ENCODE measurements at regions not wholly inside any gene's neighbourhood (a gene's known extent, or its start where the extent isn't known, plus 50 kb on each side); places are given as distances from the start of the nearest gene placed in this dataset.

- Histone ChIP-seq H3K27ac (ENCODE audit: extremely low read depth, low read depth, low read length) (no peak overlapping the region), H3K4me2 (ENCODE audit: insufficient read depth, low read length) (no peak overlapping the region), H3K27me3 (ENCODE audit: control insufficient read depth in 2 of 2, insufficient read depth in 2 of 2, low read length in 2 of 2) (no peaks in the 10 kb centered on the region), H3K9me1 (ENCODE audit: control insufficient read depth, insufficient read depth, low read length) (no peaks in the 10 kb centered on the region), H3K9me3 (replicated peaks; ENCODE audit: control insufficient read depth, insufficient read depth, low read depth, low read length) (no peaks in the 10 kb centered on the region), H2AFZ (ENCODE audit: low read depth, low read length) (no peak overlapping the region), H4K20me1 (replicated peaks; ENCODE audit: control insufficient read depth, insufficient read depth, low read length) (no peaks in the 10 kb centered on the region), H3K4me3 (no peak overlapping the region), H3K4me1 (replicated peaks in 1 of 2; ENCODE audit: control insufficient read depth in 2 of 2, insufficient read depth in 2 of 2, low read length in 2 of 2) (no peaks in the 10 kb centered on the region), H3K79me2 (ENCODE audit: control insufficient read depth, insufficient read depth, low read length) (no peaks in the 10 kb centered on the region), H3K36me3 (ENCODE audit: control insufficient read depth, insufficient read depth, low read length) (no peaks in the 10 kb centered on the region), H3K9ac (ENCODE audit: insufficient read depth in 1 of 2, low read depth in 2 of 2, low read length in 2 of 2) (no peak overlapping the region)
- in situ Hi-C loops (cut with MboI) (no loop called here), intact Hi-C loops (cut with micrococcal nuclease) (no loop called here)
- TF ChIP-seq TSC22D4 (tag; IDR thresholded peaks at IDR 0.05) (no peak), DDX20 (tag; IDR thresholded peaks at IDR 0.05; ENCODE audit: low read depth) (no peak), RNF2 (IDR thresholded peaks at IDR 0.05) (no peak), MLX (CRISPR knock-in tag; conservative IDR thresholded peaks at IDR 0.05) (no peak), ZNF699 (CRISPR knock-in tag; IDR thresholded peaks at IDR 0.05; ENCODE audit: insufficient replicate concordance) (no peak), PRPF4 (IDR thresholded peaks at IDR 0.05; ENCODE audit: insufficient read depth, low read depth, low read length, poor library complexity, severe bottlenecking) (no peak), GTF3C2 (IDR thresholded peaks at IDR 0.05; ENCODE audit: borderline replicate concordance, extremely low read depth, insufficient read length) (no peak), NFATC3 (IDR thresholded peaks at IDR 0.05) (no peak), BRCA1 (IDR thresholded peaks at IDR 0.05) (no peak), BRCA1 (CRISPR knock-in tag; IDR thresholded peaks at IDR 0.05) (no peak), YY1 (IDR thresholded peaks at IDR 0.05; ENCODE audit: borderline replicate concordance in 1 of 3, control insufficient read depth in 1 of 3, extremely low read depth in 1 of 3, insufficient read depth in 3 of 3, insufficient read length in 1 of 3, insufficient replicate concordance in 2 of 3, low read depth in 1 of 3, low read length in 2 of 3) (no peak)
- no TSS peak for BruUV-seq (replicated peaks)
- ChIA-PET CTCF (ENCODE audit: low intra/inter-chr PET ratio) (no interaction called here), POLR2A (no interaction called here)
- FAIRE-seq (no peak), ATAC-seq (no peak), DNase-seq (ENCODE audit: extremely low read depth in 1 of 4, low spot score in 3 of 4) (no peak)
These were observed 1597.6 kb upstream of the MIR17HG start for GRCh38 chr13:89749888-89750287.

Data from K562 (cell line).